Effector memory CD8-positive, alpha-beta T cell (primary cell): ENCODE measurements at regions not wholly inside any gene's neighbourhood (a gene's known extent, or its start where the extent isn't known, plus 50 kb on each side); places are given as distances from the start of the nearest gene placed in this dataset.
"Not testable (repeated sequence)": the region's sequence is repeated elsewhere in the genome, so short reads cannot be mapped to it uniquely, and the experiment has no call there.

Source experiments
- ATAC-seq: fragments of 150-1000 bp; cut with Tn5 transposase; replicated peaks from 2 replicates; pipeline ENCODE4 v1.10.0; 2021; ENCODE audit warnings: mild to moderate bottlenecking, moderate library complexity
- DNase-seq, 3 experiments: peaks; one replicate each; pipeline ENCODE4 v3.0.0; 2021
- H3K27ac Mint-ChIP-seq, 2 donors: one replicate each; pipeline ENCODE4 v1.8.0; 2022; ENCODE audit warnings: mild to moderate bottlenecking in 2 of 2, mixed read lengths in 2 of 2, moderate library complexity in 2 of 2
- H3K27me3 Mint-ChIP-seq, 2 donors: one replicate each; pipeline ENCODE4 v1.8.0; 2022; ENCODE audit warnings: mixed read lengths in 2 of 2
- H3K36me3 Mint-ChIP-seq: one replicate; pipeline ENCODE4 v1.8.0; 2022; ENCODE audit warnings: mild to moderate bottlenecking, moderate library complexity, mixed read lengths; ENCODE audit not compliant: insufficient read depth
- H3K4me1 Mint-ChIP-seq, 2 donors: one replicate each; pipeline ENCODE4 v1.8.0; 2022; ENCODE audit warnings: low read depth in 2 of 2, mixed read lengths in 2 of 2
- H3K4me3 Mint-ChIP-seq, 2 donors: one replicate each; pipeline ENCODE4 v1.8.0; 2022; ENCODE audit warnings: mild to moderate bottlenecking in 2 of 2, mixed read lengths in 2 of 2, moderate library complexity in 2 of 2
- H3K9me3 Mint-ChIP-seq, 2 donors: one replicate each; pipeline ENCODE4 v1.8.0; 2022; ENCODE audit warnings: mixed read lengths in 2 of 2

DNA sequence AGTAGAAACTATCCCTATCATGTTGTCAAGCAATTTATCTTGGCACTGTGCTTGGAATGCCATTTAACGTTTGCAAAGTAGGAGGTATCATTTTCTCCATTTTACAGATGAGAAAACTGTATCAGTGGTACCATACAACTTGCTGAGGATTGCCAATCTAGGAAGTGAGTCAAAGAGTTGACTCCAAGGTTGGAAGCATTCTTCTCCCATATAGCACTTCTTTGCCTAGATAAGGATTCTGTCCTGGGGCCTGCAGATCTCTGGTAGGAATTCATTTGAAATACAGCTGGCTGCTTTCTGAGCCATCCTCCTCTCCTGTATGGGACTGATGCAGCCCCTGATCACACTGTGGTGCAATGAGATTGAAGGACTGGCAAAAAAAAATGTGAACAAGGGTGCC lies 170.2 kb downstream of the ALDH1A2 start:
- Mint-ChIP-seq H3K9me3 (peaks cover 0 to 1% of the 10 kb centered on the region in 2 donors), H3K27me3 (peaks cover 31 to 40% of the 10 kb centered on the region in 2 donors)
- no peak for DNase-seq

DNA sequence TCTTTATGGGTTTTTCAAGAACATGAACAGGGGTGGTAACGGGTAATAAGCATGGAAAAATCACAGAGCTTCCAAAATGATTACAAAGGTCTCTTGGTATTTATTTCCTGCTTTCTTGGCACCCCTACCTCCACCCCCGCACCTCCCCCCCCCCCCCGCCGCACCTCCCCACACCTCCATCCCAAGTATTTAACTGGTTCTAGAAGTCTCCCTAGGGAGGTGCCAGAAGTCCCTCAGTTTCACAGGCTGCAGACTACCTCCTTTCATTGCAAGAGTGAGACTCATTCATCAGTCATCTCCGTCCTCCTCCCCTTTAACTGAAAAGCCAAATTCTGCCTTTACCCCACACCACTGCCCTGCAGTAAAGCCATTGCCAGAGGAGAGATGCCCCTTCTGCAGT lies 169.4 kb downstream of the ALDH1A2 start:
- Mint-ChIP-seq H3K27me3 (peaks cover 23 to 37% of the 10 kb centered on the region in 2 donors), H3K36me3 (no peaks in the 10 kb centered on the region), H3K27ac (no peak overlapping the region), H3K9me3 (peaks cover 0 to 1% of the 10 kb centered on the region in 2 donors), H3K4me3 (no peak overlapping the region), H3K4me1 (no peaks in the 10 kb centered on the region)
- DNase-seq (no peak), ATAC-seq (no peak)

More for the DNA sequence above, 170.2 kb downstream of the ALDH1A2 start:
- no peak for ATAC-seq
- H3K4me1 Mint-ChIP-seq: no peaks in the 10 kb centered on the region
- no peak overlapping the region for H3K4me3 Mint-ChIP-seq
- no peaks in the 10 kb centered on the region for H3K36me3 Mint-ChIP-seq
- H3K27ac Mint-ChIP-seq: no peak overlapping the region

GRCh38 chr15:57896899-57897298 lies 168.6 kb downstream of the ALDH1A2 start:
- not testable (repeated sequence) for H3K36me3 Mint-ChIP-seq, H3K9me3 Mint-ChIP-seq, H3K4me3 Mint-ChIP-seq, H3K27ac Mint-ChIP-seq, ATAC-seq, DNase-seq, H3K4me1 Mint-ChIP-seq
- H3K27me3 Mint-ChIP-seq: peaks cover 25 to 38% of the 10 kb centered on the region in 2 donors

DNA sequence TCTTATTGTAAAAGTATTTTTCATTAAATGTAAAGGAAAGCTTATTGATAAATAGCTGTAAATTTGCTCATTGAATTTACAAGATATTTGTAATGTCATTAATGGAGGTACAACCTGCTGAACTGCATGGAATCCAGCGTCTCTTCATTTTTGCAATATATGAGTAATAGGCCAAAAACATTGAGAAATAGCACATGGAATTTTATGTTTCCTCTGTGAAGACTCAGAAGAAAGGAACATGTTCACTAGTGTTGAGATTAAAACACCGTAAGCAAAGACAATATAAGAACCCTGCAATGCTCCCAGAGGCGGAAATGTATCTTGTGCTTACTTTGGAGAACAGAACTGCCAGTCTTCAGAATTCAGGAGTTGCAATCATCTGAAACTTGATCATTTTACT lies 167.6 kb downstream of the ALDH1A2 start:
- DNase-seq (no peak), ATAC-seq (no peak)
- peaks cover 29 to 37% of the 10 kb centered on the region in 2 donors for H3K27me3 Mint-ChIP-seq
- H3K4me3 Mint-ChIP-seq: no peak overlapping the region
- H3K36me3 Mint-ChIP-seq: no peaks in the 10 kb centered on the region
- no peaks in the 10 kb centered on the region for H3K4me1 Mint-ChIP-seq
- no peak overlapping the region for H3K27ac Mint-ChIP-seq
- peaks cover 0 to 1% of the 10 kb centered on the region in 2 donors for H3K9me3 Mint-ChIP-seq

GRCh38 chr15:57902155-57902554 lies 163.4 kb downstream of the ALDH1A2 start:
- ATAC-seq (no peak), DNase-seq (no peak)
- H3K4me3 Mint-ChIP-seq: no peak overlapping the region
- H3K4me1 Mint-ChIP-seq: no peaks in the 10 kb centered on the region
- no peaks in the 10 kb centered on the region for H3K36me3 Mint-ChIP-seq
- peaks cover 0 to 1% of the 10 kb centered on the region in 2 donors for H3K9me3 Mint-ChIP-seq
- peaks cover 50 to 51% of the 10 kb centered on the region in 2 donors for H3K27me3 Mint-ChIP-seq
- H3K27ac Mint-ChIP-seq: no peak overlapping the region
